Caco-2 (cell line): ENCODE measurements at regions not wholly inside any gene's neighbourhood (a gene's known extent, or its start where the extent isn't known, plus 50 kb on each side); places are given as distances from the start of the nearest gene placed in this dataset.

Experiments
- BruUV-seq: library from RNA; stranded (reverse); fragments of 400-500 nt; replicated peaks from 2 replicates; lab custom pipeline; 2021; lab: Mats Ljungman, UMichigan
- CTCF ChIA-PET: fragments of 300-600 bp; sonication (Branson Sonifier 250); formaldehyde crosslinking; loops from one replicate; lab custom pipeline; 2022; ENCODE audit warnings: antibody characterized with exemption; lab: Charles Lee
- POLR2A ChIA-PET: fragments of 300-600 bp; sonication (Branson Sonifier 250); formaldehyde crosslinking; loops from one replicate; lab custom pipeline; 2022; ENCODE audit warnings: antibody characterized with exemption; lab: Charles Lee
- DNase-seq, 2 experiments: peaks; one replicate each; pipeline versions ENCODE4 v3.0.0 to v3.0.0-alpha.2; 2020 to 2022
- H3K27me3 ChIP-seq: replicated peaks from 2 replicates; pipeline ENCODE4 v1.6.0; 2011; ENCODE audit warnings: low read length; ENCODE audit not compliant: control insufficient read depth, insufficient read depth
- H3K36me3 ChIP-seq: 2 replicates; pipeline ENCODE4 v1.5.1; 2011; ENCODE audit warnings: low read length; ENCODE audit not compliant: control insufficient read depth, insufficient read depth
- H3K4me1 ChIP-seq: fragments of 250-450 bp; sonication (Bioruptor Pico); 2 replicates; pipeline ENCODE4 v1.5.1; 2020; ENCODE audit warnings: mild to moderate bottlenecking
- H3K4me3 ChIP-seq: 2 replicates; pipeline ENCODE4 v1.5.1; 2011; ENCODE audit warnings: low read depth, mild to moderate bottlenecking, control low read depth, low read length
- H3K9me3 ChIP-seq: fragments of 250-450 bp; sonication (Bioruptor Pico); 2 replicates; pipeline ENCODE4 v1.5.1; 2020; ENCODE audit warnings: mild to moderate bottlenecking, moderate library complexity
- H3K27ac Mint-ChIP-seq: one replicate; pipeline ENCODE4 v1.8.0; 2022; ENCODE audit warnings: mixed read lengths; ENCODE audit not compliant: unreplicated experiment
- H3K27me3 Mint-ChIP-seq: one replicate; pipeline ENCODE4 v1.8.0; 2022; ENCODE audit warnings: mixed read lengths; ENCODE audit not compliant: insufficient read depth, unreplicated experiment
- H3K36me3 Mint-ChIP-seq: one replicate; pipeline ENCODE4 v1.8.0; 2022; ENCODE audit warnings: mild to moderate bottlenecking, mixed read lengths; ENCODE audit not compliant: insufficient read depth, unreplicated experiment
- H3K4me1 Mint-ChIP-seq: one replicate; pipeline ENCODE4 v1.8.0; 2022; ENCODE audit warnings: low read depth, mixed read lengths; ENCODE audit not compliant: unreplicated experiment
- H3K4me3 Mint-ChIP-seq: one replicate; pipeline ENCODE4 v1.8.0; 2022; ENCODE audit warnings: mild to moderate bottlenecking, moderate library complexity, mixed read lengths; ENCODE audit not compliant: unreplicated experiment
- H3K9me3 Mint-ChIP-seq: one replicate; pipeline ENCODE4 v1.8.0; 2022; ENCODE audit warnings: mixed read lengths; ENCODE audit not compliant: unreplicated experiment
- intact Hi-C: fragments of 100-400 bp; cut with micrococcal nuclease; formaldehyde crosslinking; loops from one replicate; pipeline ENCODE4 v1.10.0; 2022; ENCODE audit not compliant: unreplicated experiment
- TF ChIP-seq, protein P1 (sequence below), 2 experiments: fragments of 200-600 bp in 1 of 2; IDR thresholded peaks; 1 replicate in 1 of 2; 2 replicates in 1 of 2; pipeline versions ENCODE4 v1.5.1 to v1.8.0; 2011 to 2022; ENCODE audit warnings: antibody characterized with exemption in 1 of 2, control low read depth in 1 of 2, inconsistent platforms in 1 of 2, low read depth in 1 of 2, low read length in 1 of 2, mild to moderate bottlenecking in 1 of 2, moderate library complexity in 1 of 2; ENCODE audit not compliant: insufficient read depth in 1 of 2, severe bottlenecking in 1 of 2, unreplicated experiment in 1 of 2

DNA sequence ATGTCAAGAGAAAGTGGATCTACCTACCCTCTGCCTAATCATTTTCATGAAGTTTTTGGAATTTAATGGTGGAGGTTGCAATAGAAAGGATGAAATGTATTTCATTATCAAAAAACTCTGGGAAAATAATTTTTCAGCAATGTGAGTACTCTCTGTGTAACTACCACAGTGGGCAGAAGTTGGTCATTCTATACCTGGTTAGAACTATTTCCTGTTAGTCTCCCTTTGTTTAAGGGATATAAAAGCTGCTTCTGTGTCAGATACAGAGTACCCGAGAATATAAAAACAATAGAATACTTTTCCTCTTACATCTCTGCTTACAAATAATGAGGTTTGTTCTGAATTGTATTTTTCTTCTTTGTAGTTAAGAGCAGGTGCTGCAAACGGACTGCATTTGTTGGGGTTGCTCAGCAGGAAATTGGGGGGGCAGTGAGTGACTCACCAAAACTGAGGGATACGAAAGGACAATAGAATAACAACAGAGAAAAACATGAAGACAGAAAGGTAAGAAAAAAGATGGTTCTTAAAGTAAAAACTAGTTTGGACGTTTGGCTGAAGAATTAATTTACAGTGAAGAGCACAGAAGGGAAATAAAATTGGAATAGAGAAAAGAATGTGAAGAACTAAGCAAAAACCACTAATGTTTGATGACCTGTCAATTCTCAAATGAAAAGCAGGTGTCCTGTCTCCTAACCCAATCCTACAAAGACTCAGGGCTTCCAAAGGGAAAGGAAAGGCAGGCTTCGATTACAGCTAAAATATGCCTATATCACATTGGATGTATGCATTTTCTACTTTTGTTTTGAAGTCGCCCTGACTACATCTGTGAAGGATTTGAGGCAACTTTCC lies 703.1 kb downstream of the RFPL4B start:
- Histone ChIP-seq H3K27me3 (no peaks in the 10 kb centered on the region), H3K4me1 (0 out of 2 replicates have a peak, but pooled peaks cover 4% of the 10 kb centered on the region), H3K36me3 (no peaks in the 10 kb centered on the region), H3K4me3 (no peak overlapping the region), H3K9me3 (no peaks in the 10 kb centered on the region)
- Mint-ChIP-seq H3K4me1 (peaks cover 7% of the 10 kb centered on the region), H3K4me3 (no peak overlapping the region), H3K27me3 (peaks cover 4% of the 10 kb centered on the region), H3K27ac (no peak overlapping the region), H3K36me3 (no peaks in the 10 kb centered on the region), H3K9me3 (no peaks in the 10 kb centered on the region)
- no TSS peak for BruUV-seq
- TF ChIP-seq, protein P1, sequence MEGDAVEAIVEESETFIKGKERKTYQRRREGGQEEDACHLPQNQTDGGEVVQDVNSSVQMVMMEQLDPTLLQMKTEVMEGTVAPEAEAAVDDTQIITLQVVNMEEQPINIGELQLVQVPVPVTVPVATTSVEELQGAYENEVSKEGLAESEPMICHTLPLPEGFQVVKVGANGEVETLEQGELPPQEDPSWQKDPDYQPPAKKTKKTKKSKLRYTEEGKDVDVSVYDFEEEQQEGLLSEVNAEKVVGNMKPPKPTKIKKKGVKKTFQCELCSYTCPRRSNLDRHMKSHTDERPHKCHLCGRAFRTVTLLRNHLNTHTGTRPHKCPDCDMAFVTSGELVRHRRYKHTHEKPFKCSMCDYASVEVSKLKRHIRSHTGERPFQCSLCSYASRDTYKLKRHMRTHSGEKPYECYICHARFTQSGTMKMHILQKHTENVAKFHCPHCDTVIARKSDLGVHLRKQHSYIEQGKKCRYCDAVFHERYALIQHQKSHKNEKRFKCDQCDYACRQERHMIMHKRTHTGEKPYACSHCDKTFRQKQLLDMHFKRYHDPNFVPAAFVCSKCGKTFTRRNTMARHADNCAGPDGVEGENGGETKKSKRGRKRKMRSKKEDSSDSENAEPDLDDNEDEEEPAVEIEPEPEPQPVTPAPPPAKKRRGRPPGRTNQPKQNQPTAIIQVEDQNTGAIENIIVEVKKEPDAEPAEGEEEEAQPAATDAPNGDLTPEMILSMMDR (IDR thresholded peaks at IDR 0.05; ENCODE audit: insufficient read depth in 1 of 2, low read depth in 1 of 2, low read length in 1 of 2, severe bottlenecking in 1 of 2, unreplicated experiment in 1 of 2): no peak
- ChIA-PET CTCF (no interaction called here), POLR2A (no interaction called here)
- DNase-seq: no peak
- intact Hi-C loops: no loop called here

- Histone ChIP-seq H3K4me1 (0 out of 2 replicates have a peak, but pooled peaks cover 5% of the 10 kb centered on the region), H3K4me3 (no peak overlapping the region), H3K36me3 (no peaks in the 10 kb centered on the region), H3K27me3 (no peaks in the 10 kb centered on the region), H3K9me3 (no peaks in the 10 kb centered on the region)
- no peaks in the 10 kb centered on the region for H3K36me3 Mint-ChIP-seq
- no peak for DNase-seq
- no peak overlapping the region for H3K4me3 Mint-ChIP-seq
- CTCF ChIA-PET: no interaction called here
- no peak overlapping the region for H3K27ac Mint-ChIP-seq
- H3K4me1 Mint-ChIP-seq: peaks cover 5% of the 10 kb centered on the region
- no TSS peak for BruUV-seq
- POLR2A ChIA-PET: no interaction called here
- H3K9me3 Mint-ChIP-seq: no peaks in the 10 kb centered on the region
- intact Hi-C loops: no loop called here
- TF ChIP-seq, protein P1 (IDR thresholded peaks at IDR 0.05; ENCODE audit: insufficient read depth in 1 of 2, low read depth in 1 of 2, low read length in 1 of 2, severe bottlenecking in 1 of 2, unreplicated experiment in 1 of 2): no peak
- H3K27me3 Mint-ChIP-seq: peaks cover 4% of the 10 kb centered on the region
Observed at GRCh38 chr6:113050979-113051378, 703.8 kb downstream of the RFPL4B start.

GRCh38 chr6:113052506-113052905 lies 705.4 kb downstream of the RFPL4B start:
- ChIA-PET POLR2A (no interaction called here), CTCF (no interaction called here)
- intact Hi-C loops: no loop called here
- Mint-ChIP-seq H3K9me3 (no peaks in the 10 kb centered on the region), H3K36me3 (no peaks in the 10 kb centered on the region), H3K27me3 (peaks cover 4% of the 10 kb centered on the region), H3K4me3 (no peak overlapping the region), H3K4me1 (no peaks in the 10 kb centered on the region), H3K27ac (no peak overlapping the region)
- Histone ChIP-seq H3K4me3 (no peak overlapping the region), H3K36me3 (no peaks in the 10 kb centered on the region), H3K9me3 (no peaks in the 10 kb centered on the region), H3K27me3 (no peaks in the 10 kb centered on the region), H3K4me1 (0 out of 2 replicates have a peak, but pooled peaks cover 5% of the 10 kb centered on the region)
- no peak for DNase-seq
- TF ChIP-seq, protein P1 (IDR thresholded peaks at IDR 0.05; ENCODE audit: insufficient read depth in 1 of 2, low read depth in 1 of 2, low read length in 1 of 2, severe bottlenecking in 1 of 2, unreplicated experiment in 1 of 2): no peak
- no TSS peak for BruUV-seq
